ENCODE measurements at regions not wholly inside any gene's neighbourhood (a gene's known extent, or its start where the extent isn't known, plus 50 kb on each side); places are given as distances from the start of the nearest gene placed in this dataset.
"Not testable (repeated sequence)": the region's sequence is repeated elsewhere in the genome, so short reads cannot be mapped to it uniquely, and the experiment has no call there.

DNA sequence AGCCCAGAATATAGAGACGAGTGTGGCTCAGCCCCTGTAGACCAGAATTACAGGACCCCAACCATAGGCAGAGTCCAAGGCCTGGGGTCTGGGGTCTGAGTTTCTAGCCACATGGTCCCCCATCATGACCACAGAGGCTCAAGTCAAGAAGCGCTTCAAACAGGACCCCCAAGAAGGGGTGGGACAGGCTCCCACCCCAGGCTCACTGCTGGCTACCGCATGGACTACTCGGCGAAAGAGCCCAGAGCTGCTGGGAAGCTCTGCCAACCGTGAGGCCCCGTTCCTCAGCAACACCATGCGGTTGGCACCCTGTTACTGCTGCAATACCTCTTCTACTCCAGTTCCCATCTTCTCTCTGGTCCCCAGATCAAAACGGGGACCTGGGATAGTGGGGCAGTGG is 254.8 kb downstream of the TEX29 start:
- in situ Hi-C loops (cut with HindIII; ENCODE audit: low sequenced_read_pairs), result no loop called here

DNA sequence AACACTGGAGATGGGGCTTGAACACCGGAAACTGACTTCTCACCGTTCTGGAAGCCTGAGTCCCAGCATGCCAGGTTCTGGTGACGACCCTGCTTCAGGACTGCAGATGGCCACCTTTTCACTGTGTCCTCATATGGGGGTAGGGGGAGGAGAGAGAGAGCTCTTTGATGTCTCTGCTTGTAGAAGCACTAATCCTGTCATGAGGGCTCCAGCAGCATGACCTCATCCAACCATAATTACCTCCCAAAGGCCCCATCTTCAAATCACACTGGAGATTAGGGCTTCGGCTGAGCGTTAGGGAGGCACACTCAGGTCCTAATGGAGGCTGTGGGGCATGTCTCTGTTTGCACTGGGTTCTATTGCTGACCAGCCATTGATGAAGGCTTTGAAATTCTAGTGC is 255.3 kb downstream of the TEX29 start:
- in situ Hi-C loops (cut with HindIII; ENCODE audit: low sequenced_read_pairs), result no loop called here

DNA sequence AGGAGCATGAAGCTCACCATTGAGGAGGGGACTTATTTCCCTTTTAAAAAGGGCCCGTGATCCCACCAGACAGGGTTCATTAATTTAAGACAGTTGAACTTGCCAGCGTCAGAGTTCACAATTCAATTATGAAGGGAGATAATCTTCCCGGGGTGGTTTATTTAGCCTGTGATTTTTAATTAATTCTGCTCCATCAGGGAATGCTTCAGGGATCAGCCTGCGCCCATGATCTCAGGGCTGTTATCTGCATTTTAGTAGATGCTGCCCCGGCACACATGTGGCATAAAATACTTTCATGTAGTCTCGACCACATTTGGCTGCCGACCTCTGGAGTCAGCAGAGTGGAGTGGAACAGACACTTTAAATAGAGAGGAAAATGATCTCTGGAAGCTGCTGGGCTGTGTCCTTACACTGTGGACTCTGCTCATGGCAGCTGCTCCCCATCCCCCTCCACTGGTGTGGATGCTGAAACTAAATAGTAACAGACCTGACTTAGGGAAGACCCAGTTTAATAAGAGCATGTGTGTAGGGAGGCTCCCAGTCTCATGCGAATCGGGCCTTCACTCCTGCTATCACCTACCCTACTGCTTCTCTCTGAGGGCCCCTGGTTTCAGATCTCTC is 256.9 kb downstream of the TEX29 start:
- in situ Hi-C loops (cut with HindIII; ENCODE audit: low sequenced_read_pairs), result no loop called here

DNA sequence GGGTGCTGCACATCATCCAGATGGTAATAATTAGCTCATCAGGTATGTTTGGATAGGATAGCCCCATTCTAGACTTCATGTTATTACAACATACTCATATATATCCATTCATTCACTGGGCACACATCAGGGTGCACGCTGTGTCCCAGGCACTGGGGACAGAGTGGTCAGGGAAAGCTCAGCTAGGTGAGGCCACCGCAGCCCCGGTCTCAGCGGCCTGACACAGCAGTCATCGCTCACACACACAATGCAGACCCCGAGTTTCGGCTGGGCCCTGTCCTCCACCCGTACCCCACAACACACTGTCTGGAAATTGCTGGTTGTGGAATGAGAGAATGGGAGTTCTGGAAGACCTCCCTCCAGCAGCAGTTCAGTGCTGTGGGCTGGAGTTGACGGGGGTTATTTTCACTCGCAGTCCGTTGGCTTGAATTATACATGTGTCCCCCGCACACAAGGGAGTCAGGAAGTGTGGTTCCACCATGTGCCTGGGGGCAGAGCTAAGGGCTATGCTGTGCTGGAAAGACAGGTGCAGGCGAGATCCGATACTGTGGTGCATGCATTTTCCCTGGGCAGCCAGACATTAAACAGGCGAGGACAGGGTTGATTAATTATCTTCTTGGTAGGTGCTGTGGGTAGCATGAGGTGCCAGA is 257.6 kb downstream of the TEX29 start:
- in situ Hi-C loops (cut with HindIII; ENCODE audit: low sequenced_read_pairs), result no loop called here

DNA sequence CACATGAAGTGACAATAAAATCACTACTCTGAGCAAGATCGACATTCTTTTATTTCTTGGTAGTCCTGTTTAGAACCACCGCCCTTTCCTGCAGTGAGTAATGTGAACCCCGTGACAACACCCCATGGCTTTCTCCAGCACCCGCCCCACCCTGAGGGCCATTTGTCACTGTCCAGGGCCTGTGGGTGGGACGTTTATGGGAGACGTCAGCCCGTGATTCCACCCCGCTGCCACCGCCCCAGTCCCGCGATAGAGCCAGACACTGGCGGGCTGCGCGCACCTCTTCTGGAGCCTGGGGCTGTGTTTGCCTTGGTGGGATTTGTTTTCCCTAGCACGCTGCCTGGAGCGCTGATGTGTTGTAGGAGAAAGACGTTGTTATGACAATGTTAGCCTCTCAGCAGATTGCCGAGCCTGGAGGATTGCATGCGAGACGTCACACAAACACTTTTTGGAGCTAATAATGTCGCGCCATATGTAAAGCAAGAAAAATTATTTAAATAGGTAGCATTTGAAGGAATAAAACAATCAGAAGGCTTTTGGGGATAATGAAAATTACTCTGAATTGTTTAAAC is 263.7 kb downstream of the TEX29 start:
- in situ Hi-C loops (cut with HindIII; ENCODE audit: low sequenced_read_pairs), result loop anchor here (5.0 kb wide), 1 partner anchor 42 kb away; no protein-coding TSS in a partner anchor

DNA sequence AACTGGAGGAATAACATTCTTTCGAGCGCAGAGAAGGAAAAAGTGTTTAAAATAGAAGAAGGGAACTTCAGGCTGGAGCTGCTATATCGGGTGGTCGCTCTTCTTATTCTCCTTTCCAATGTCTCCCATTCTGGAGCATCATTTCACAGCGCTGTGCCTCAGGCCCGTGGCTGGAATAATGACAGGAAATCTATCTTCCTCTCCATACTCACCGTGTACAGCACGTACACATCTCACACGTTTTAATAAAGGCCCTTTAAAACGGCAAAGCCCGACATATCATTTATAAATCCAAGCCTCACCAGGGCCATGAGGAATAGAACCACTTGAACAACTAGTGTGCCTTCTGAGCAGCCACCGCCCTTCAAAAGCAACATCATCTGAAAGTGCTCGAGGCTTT is 264.4 kb downstream of the TEX29 start:
- in situ Hi-C loops (cut with HindIII; ENCODE audit: low sequenced_read_pairs), result loop anchor here (5.0 kb wide), 2 partner anchors 43 to 57 kb away; no protein-coding TSS in a partner anchor

DNA sequence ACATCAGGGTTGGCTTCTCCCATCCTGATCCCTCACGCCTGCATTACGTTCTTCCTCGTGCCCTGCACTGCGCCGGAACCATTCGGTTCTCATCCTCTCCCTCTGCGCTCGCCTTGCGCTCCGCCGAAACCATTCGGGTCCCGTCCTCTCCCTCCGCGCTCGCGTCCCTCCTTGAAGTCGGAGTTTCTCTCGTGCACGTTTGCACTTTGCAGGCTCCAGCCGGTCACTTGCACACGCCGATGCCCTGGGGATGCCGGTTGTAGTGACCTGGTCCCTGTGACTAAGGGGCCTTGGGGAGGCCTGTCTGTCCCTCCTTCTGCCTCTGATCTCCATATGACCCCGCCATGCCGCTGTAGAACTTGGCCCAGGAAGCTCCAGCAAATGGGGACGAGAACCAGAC is 265.8 kb downstream of the TEX29 start:
- in situ Hi-C loops (cut with HindIII; ENCODE audit: low sequenced_read_pairs), result loop anchor here (5.0 kb wide), 1 partner anchor 56 kb away; no protein-coding TSS in a partner anchor

DNA sequence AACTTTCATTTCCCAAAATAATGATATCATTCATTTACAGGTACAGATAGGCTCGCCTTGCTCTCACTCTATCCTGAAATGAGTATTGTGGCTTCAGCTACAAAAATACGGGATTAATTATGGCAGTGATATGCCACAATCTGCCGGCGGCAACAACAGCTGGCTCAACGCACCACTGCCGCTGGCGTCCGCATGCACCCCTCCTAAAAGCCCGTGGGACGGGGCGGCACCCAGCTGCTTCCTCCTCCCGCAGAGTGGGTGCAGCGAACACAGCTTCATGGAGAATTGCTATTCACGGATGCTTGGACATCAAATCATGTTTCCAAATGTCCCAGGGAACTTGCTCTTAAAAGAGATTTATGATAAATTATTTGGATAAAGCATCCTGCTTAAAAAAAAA is 266.8 kb downstream of the TEX29 start:
- in situ Hi-C loops (cut with HindIII; ENCODE audit: low sequenced_read_pairs), result loop anchor here (5.0 kb wide), 1 partner anchor 55 kb away; no protein-coding TSS in a partner anchor

DNA sequence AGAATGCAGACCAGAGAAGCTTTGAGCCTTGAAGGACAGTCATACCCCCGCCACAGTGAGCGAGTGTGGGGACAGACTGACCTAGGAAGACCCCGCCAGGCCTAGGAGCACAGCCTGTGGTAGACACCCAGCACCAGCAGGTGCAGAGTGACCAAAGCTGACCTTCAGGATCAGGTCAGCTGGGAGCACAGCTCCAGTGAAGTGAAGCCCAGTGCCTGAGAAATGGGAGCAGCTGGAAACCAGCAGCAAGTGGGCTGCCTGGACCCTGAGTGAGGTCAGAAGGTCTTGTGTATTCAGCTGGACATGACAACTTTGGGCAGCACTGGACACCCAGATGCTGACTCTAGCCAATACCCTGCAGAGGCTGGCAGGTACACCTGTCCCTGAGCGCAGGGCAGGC is 268.9 kb downstream of the TEX29 start:
- in situ Hi-C loops (cut with HindIII; ENCODE audit: low sequenced_read_pairs), result loop anchor here (5.0 kb wide), 1 partner anchor 53 kb away; no protein-coding TSS in a partner anchor

DNA sequence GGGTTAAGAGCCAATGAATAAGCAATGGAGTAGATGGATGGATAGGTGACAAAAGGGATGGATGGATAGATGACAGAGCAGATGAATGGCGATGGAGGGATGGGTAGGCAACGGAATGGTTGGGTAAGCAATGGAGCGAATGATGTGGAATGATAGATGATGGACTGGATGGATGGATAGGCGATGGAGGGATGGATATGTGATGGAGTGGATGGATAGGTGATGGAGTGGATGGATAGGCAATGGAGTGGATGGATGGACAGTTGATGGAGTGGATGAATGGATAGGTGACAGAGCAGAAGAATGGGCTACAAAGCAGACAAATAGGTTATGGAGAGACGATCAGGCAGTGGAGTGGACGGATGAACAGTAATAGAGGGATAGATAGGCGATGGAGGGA is 269.6 kb downstream of the TEX29 start:
- in situ Hi-C loops (cut with HindIII; ENCODE audit: low sequenced_read_pairs), result loop anchor here (5.0 kb wide), 1 partner anchor 52 kb away; no protein-coding TSS in a partner anchor

DNA sequence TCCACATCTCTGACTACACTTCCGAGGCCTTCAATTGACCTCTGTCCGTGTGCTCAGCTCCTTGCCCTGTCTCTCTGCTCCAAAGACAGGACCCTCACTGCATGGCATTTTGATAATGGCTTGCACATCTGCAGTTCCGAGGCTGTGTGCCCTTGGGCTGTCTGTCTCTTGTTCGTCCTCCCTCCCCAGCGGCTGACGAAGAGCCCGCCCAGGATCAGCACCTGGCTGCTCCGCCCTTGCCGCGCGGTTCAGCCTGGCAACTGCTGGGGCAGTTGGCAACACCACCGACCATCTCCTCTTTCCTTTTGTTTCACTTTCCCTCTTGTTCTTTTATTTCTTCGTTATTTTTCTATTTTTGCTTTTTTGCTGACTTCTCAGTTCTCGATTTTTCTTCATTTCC is 270.4 kb downstream of the TEX29 start:
- in situ Hi-C loops (cut with HindIII; ENCODE audit: low sequenced_read_pairs), result no loop called here

DNA sequence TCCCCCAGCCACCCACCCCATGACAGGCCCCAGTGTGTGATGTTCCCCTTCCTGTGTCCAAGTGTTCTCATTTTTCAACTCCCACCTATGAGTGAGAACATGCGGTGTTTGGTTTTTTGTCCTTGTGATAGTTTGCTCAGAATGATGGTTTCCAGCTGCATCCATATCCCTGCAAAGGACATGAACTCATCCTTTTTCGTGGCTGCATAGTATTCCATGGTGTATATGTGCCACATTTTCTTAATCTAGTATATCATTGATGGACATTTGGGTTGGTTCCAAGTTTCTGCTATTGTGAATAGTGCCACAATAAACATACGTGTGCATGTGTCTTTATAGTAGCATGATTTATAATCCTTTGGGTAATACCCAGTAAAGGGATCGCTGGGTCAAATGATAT is 273.0 kb downstream of the TEX29 start:
- in situ Hi-C loops (cut with HindIII; ENCODE audit: low sequenced_read_pairs), result not testable (repeated sequence)

DNA sequence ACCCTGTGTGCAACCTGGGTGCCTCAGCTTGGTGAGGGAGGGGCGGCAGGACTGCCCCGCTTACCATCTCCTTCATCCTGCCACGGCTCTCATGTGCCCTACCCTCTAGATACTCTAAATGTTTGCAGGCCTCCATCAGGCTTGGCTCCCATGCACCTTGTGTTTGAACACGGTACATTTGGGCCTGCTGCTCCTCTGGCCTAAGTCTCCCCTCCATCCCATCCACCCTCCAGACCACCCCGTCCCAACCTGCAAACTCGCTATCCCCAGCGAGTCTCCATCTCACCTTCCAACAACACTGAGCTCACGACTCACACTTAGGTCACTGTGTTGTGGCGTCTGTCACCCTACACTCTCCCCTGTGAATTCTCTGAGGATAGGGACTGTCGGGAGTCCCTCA is 274.2 kb downstream of the TEX29 start:
- in situ Hi-C loops (cut with HindIII; ENCODE audit: low sequenced_read_pairs), result no loop called here

DNA sequence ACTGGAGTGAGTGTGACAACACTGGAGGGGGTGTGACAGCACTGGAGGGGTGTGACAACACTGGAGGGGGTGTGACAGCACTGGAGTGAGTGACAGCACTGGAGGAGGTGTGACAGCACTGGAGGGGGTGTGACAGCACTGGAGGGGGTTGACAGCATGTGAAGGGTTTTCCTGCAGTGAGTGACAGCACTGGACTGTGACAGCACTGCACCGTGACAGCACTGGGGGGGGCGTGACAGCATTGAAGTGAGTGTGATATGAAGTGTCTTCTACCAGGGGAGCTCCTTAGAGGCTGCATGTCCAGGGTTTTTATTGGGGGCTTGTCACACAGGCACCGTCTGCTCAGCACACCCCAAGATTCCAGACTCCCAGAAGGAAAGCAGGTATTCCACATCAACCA is 274.8 kb downstream of the TEX29 start:
- in situ Hi-C loops (cut with HindIII; ENCODE audit: low sequenced_read_pairs), result no loop called here

DNA sequence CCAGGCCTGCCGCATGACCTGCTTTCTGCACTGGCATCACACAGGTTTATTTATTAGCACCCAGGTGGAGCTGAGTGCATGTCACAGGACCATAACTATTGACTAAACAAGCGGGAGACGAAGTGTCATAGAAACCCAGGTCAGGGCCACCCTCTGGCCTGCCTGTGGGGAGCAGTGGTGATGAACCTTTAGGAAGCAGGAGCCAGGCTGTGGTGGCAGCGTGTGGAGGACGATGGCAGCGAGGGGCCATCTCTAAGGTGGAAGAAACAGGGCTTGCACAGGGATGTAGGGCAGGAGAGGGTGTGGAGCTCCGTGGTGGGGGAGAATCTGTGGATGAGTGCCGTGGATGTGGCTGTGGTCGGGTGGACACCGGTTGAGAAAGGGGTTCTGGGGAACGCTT is 275.3 kb downstream of the TEX29 start:
- in situ Hi-C loops (cut with HindIII; ENCODE audit: low sequenced_read_pairs), result no loop called here

DNA sequence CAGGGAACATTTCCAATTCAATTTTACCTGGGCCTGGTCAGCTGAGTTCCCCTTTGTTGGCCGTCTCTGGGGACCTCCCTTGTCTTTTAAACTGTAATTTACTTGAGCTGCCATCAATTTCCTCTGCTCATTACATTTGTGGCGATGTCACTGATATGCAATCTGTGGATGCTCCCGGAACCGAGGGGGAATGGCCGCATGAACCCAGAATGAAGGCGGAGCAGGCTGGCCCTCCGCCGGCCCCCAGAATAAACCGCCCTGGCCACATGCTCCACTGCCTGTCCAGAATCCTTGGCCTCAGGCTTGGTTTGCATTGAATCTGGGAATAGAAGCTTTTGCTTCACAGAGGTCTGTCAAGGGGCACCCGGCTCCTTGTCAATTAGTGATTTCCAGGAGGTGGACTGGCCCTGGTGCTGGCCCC is 276.8 kb downstream of the TEX29 start:
- in situ Hi-C loops (cut with HindIII; ENCODE audit: low sequenced_read_pairs), result no loop called here

DNA sequence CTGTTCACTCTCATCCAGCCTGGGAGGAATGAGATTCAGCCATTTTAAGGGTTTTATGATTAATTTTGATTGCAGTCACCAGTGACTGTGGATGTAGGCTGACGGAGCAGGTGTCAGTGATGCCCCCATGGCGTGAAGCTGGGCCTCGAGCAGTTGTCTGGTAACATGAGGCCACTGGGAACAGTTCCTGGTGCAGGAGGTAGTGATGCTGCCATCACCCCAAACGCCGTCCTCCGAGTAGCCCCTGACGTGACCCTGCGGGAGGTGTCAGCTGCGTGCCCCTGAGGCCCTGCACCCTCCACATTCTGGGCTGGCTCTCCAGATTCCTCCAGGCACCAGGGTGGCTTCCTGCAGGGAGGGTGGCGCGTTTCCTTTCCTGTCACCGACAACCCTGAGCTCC is 277.2 kb downstream of the TEX29 start:
- in situ Hi-C loops (cut with HindIII; ENCODE audit: low sequenced_read_pairs), result no loop called here

DNA sequence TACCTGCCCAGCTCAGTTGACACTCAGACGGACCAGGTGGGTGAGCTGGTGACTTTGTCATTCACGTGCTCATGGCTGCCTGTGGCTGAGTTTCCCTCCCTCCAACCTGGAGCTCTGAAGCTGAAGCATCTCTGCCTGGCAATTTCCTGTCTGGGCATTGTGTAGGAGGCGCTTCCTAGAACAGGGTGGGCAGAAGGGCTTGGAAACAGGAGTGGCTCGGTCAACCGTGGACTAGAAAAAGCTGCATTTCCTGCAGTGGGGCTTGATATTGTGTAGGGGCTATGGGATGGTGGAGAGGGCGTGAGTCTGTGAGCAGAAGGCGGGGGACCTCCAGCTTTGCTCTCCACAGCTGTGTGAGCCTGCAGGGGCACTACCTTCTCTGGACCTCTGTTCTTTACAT is 278.3 kb downstream of the TEX29 start:
- in situ Hi-C loops (cut with HindIII; ENCODE audit: low sequenced_read_pairs), result no loop called here

DNA sequence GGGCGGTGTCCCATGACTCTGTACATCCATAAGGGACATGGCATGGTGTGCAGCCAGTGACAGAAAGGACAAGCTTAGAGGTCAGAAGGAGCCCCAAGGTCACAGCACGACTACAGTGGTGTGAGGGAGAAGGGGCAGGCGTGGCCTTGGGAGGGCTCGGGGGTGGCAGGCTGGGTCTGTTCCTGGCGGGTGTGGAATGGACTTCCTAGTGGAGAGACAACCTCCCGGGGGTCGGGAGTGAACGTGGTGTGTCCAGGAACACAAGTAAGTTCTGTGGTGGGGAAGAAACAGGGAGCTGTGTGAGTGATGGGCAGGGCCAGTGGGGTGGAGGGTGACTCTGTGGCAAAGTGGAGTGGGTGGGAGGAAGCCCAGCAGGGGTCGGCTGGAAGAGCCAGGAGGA is 279.3 kb downstream of the TEX29 start:
- in situ Hi-C loops (cut with HindIII; ENCODE audit: low sequenced_read_pairs), result no loop called here

DNA sequence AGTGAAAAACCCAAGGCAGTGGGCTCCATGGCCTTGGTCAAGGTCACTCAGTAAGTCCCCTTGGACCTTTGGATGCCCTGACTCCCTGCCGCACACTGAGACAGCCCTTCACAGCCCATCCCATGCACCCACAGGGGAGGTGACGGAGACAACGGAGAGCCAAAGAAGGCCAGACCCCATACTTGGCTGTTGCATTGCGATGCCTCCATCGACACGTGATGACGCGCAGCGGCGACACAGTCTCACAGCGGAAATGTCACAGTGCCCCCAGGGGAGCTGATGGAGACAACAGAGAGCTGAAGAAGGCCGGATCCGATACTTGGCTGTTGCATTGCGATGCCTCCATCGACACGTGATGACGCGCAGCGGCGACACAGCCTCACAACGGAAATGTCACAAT is 282.4 kb downstream of the TEX29 start:
- in situ Hi-C loops (cut with HindIII; ENCODE audit: low sequenced_read_pairs), result no loop called here

DNA sequence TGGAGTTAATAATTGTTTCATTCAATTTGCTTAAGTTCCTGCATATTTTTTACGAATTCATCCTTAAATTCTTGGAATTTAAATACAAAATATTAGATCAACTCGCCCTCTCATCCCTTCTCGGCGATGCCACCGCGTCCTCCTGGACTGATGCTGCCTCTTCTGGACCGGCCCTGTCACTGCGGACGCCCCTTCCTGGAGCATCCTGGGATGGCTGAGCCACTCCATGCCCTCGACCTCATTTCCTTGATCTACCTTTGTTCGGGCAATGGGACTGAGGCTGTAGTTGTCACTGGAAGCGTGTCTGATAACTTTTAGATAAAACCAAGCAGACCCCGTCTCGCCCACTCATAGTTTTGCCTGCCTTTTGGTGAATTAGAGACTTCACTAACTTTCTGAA is 283.7 kb downstream of the TEX29 start:
- in situ Hi-C loops (cut with HindIII; ENCODE audit: low sequenced_read_pairs), result no loop called here

DNA sequence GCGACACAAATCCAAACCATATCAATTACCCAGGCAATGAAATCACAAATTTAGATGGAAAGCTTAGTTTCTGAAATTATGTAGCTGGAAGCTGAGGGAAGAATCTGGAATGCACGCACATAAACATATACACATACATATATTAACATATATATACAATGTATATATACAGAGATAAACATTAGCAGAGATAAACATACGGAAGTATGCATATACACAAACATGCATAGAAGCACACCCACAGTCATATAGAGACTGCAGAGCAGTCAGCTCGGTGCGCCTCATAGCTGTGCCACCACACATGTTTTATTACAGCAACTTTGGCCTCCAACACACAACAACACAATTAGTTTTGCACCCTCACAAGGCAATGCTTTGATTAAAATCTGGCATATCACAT is 288.1 kb downstream of the TEX29 start:
- in situ Hi-C loops (cut with HindIII; ENCODE audit: low sequenced_read_pairs), result no loop called here
